ENCODE measurements at regions not wholly inside any gene's neighbourhood (a gene's known extent, or its start where the extent isn't known, plus 50 kb on each side); places are given as distances from the start of the nearest gene placed in this dataset.

- Histone ChIP-seq H3K36me3 (replicated peaks; ENCODE audit: insufficient read depth, low read depth) (no peaks in the 10 kb centered on the region), H3K27ac (no peak overlapping the region), H3K4me1 (ENCODE audit: insufficient read depth) (no peaks in the 10 kb centered on the region), H2AFZ (no peak overlapping the region), H4K20me1 (ENCODE audit: insufficient read depth, poor library complexity, severe bottlenecking) (no peaks in the 10 kb centered on the region), H3K27me3 (no peaks in the 10 kb centered on the region), H3K4me2 (no peak overlapping the region), H3K9me2 (replicated peaks; ENCODE audit: insufficient read depth) (no peaks in the 10 kb centered on the region), H3K9me3 (ENCODE audit: low read depth) (no peaks in the 10 kb centered on the region), H3K79me2 (no peaks in the 10 kb centered on the region), H3K4me3 (no peak overlapping the region)
- WGBS (ENCODE audit: low lambda C conversion rate, missing lambda C conversion rate), result 87% methylated on average over 2 of the region's 2 CpGs
- TF ChIP-seq EZH2phosphoT487 (IDR thresholded peaks at IDR 0.05; ENCODE audit: low read depth, severe bottlenecking, unreplicated experiment) (no peak), CTCF (IDR thresholded peaks at IDR 0.05; ENCODE audit: poor library complexity) (no peak), EZH2 (IDR thresholded peaks at IDR 0.05; ENCODE audit: borderline replicate concordance) (no peak)
- DNase-seq (ENCODE audit: low spot score), result no peak
These were observed 1084.5 kb upstream of the FLRT2 start for GRCh38 chr14:84445486-84445885.

DNA sequence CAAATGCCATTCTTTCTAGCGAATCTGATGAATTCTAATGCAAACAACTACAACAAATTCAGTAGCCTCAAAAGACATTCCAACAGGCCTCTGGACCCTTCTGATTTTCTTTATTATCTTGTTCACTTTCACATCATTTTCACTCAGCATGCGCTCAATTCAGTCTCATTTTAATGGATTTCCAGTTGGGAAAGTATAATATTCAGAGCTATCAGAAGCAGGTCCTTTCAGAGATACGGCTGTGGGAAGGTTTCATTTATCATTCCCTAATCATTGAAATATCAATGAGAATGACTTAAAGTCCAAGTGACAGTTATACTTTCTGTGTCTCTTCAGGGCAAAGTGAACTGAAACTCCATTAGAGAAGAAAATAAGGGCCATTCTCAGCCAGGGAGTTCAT is 1083.7 kb upstream of the FLRT2 start:
- no peak overlapping the region for H3K4me3 ChIP-seq
- no peak overlapping the region for H3K27ac ChIP-seq
- H3K4me1 ChIP-seq (ENCODE audit: insufficient read depth), result no peaks in the 10 kb centered on the region
- H2AFZ ChIP-seq, result no peak overlapping the region
- no peaks in the 10 kb centered on the region for H3K79me2 ChIP-seq
- H3K27me3 ChIP-seq, result no peaks in the 10 kb centered on the region
- 89% methylated on average over 3 of the region's 3 CpGs for WGBS (ENCODE audit: low lambda C conversion rate, missing lambda C conversion rate)
- no peaks in the 10 kb centered on the region for H3K36me3 ChIP-seq (replicated peaks; ENCODE audit: insufficient read depth, low read depth)
- no peaks in the 10 kb centered on the region for H3K9me2 ChIP-seq (replicated peaks; ENCODE audit: insufficient read depth)
- DNase-seq (ENCODE audit: low spot score), result no peak
- H3K4me2 ChIP-seq, result no peak overlapping the region
- no peaks in the 10 kb centered on the region for H4K20me1 ChIP-seq (ENCODE audit: insufficient read depth, poor library complexity, severe bottlenecking)
- no peaks in the 10 kb centered on the region for H3K9me3 ChIP-seq (ENCODE audit: low read depth)
- no peak for TF ChIP-seq CTCF (IDR thresholded peaks at IDR 0.05; ENCODE audit: poor library complexity)

DNA sequence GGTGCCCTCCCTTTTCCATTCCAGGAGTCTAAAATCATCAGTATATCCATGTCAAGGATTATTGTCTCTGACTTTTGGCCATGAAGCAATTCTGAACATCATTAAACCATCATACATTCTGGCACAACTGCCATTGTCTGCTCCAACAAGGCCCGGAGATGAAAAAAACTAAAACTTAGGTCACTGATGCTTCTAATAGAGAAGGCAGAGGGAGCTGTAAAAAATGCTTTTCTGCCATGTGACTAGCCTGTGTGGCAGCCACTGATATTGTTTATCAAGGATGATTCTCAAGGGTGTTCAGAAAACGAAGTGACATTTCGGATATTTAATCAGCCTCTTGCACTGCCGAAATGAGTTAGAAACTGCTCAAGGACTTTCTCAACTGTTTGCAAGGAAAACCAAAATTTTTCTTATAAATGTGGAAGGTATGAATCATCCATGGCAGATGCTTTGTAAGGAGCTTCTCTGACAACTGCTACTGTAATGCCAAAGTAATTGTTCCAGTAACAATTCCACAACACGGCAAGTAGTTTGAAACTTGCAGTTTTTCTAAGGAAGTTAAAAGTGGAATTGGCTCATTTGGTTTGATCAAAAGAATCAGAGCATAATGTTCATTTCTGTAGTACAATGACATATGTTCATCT is 1076.5 kb upstream of the FLRT2 start:
- Histone ChIP-seq H2AFZ (no peak overlapping the region), H3K4me2 (no peak overlapping the region), H3K4me1 (ENCODE audit: insufficient read depth) (no peaks in the 10 kb centered on the region), H3K4me3 (no peak overlapping the region), H3K79me2 (no peaks in the 10 kb centered on the region), H4K20me1 (ENCODE audit: insufficient read depth, poor library complexity, severe bottlenecking) (no peaks in the 10 kb centered on the region), H3K27me3 (no peaks in the 10 kb centered on the region), H3K27ac (no peak overlapping the region), H3K36me3 (replicated peaks; ENCODE audit: insufficient read depth, low read depth) (no peaks in the 10 kb centered on the region), H3K9me3 (ENCODE audit: low read depth) (no peaks in the 10 kb centered on the region), H3K9me2 (replicated peaks; ENCODE audit: insufficient read depth) (no peaks in the 10 kb centered on the region)
- no peak for DNase-seq (ENCODE audit: low spot score)
- WGBS (ENCODE audit: low lambda C conversion rate, missing lambda C conversion rate), result 82% methylated on average over 5 of the region's 5 CpGs
- TF ChIP-seq CTCF (IDR thresholded peaks at IDR 0.05; ENCODE audit: poor library complexity) (no peak), EZH2 (IDR thresholded peaks at IDR 0.05; ENCODE audit: borderline replicate concordance) (no peak), EZH2phosphoT487 (IDR thresholded peaks at IDR 0.05; ENCODE audit: low read depth, severe bottlenecking, unreplicated experiment) (no peak)

DNA sequence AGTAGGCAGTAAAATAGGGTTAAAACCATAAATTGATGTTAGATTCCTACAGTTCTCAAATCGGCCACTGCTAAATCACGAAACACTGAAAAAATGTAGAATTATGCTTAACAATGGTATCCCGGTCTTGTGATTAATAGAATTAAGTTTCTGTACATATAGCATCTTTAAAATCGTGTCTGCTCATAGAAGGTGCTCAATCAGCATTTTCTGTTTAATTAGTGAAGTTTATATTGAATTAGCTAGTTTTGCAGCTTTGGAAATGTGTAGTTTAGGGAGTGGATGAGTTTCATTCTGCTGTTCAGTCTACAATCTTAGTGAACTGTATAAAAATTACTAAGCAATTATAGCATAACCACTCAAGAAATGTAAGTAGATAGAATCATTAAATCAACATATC is 1075.8 kb upstream of the FLRT2 start:
- H3K36me3 ChIP-seq (replicated peaks; ENCODE audit: insufficient read depth, low read depth), result no peaks in the 10 kb centered on the region
- no peaks in the 10 kb centered on the region for H3K9me2 ChIP-seq (replicated peaks; ENCODE audit: insufficient read depth)
- H3K9me3 ChIP-seq (ENCODE audit: low read depth), result no peaks in the 10 kb centered on the region
- H2AFZ ChIP-seq, result no peak overlapping the region
- H3K27me3 ChIP-seq, result no peaks in the 10 kb centered on the region
- no peaks in the 10 kb centered on the region for H4K20me1 ChIP-seq (ENCODE audit: insufficient read depth, poor library complexity, severe bottlenecking)
- TF ChIP-seq EZH2phosphoT487 (IDR thresholded peaks at IDR 0.05; ENCODE audit: low read depth, severe bottlenecking, unreplicated experiment) (no peak), EZH2 (IDR thresholded peaks at IDR 0.05; ENCODE audit: borderline replicate concordance) (no peak), CTCF (IDR thresholded peaks at IDR 0.05; ENCODE audit: poor library complexity) (no peak)
- H3K4me1 ChIP-seq (ENCODE audit: insufficient read depth), result no peaks in the 10 kb centered on the region
- no peak overlapping the region for H3K27ac ChIP-seq
- H3K4me3 ChIP-seq, result no peak overlapping the region
- no peaks in the 10 kb centered on the region for H3K79me2 ChIP-seq
- no peak for DNase-seq (ENCODE audit: low spot score)
- H3K4me2 ChIP-seq, result no peak overlapping the region
- WGBS (ENCODE audit: low lambda C conversion rate, missing lambda C conversion rate), result 94% methylated on average over 4 of the region's 4 CpGs
